Forelimb muscle (tissue), 1 donor: ENCODE measurements at regions not wholly inside any gene's neighbourhood (a gene's known extent, or its start where the extent isn't known, plus 50 kb on each side); places are given as distances from the start of the nearest gene placed in this dataset.
"Not testable (repeated sequence)": the region's sequence is repeated elsewhere in the genome, so short reads cannot be mapped to it uniquely, and the experiment has no call there.

ENCODE experiments used
- DNase-seq: peaks from one replicate; pipeline ENCODE4 v3.0.0-alpha.2; 2013; ENCODE audit warnings: low read depth

DNA sequence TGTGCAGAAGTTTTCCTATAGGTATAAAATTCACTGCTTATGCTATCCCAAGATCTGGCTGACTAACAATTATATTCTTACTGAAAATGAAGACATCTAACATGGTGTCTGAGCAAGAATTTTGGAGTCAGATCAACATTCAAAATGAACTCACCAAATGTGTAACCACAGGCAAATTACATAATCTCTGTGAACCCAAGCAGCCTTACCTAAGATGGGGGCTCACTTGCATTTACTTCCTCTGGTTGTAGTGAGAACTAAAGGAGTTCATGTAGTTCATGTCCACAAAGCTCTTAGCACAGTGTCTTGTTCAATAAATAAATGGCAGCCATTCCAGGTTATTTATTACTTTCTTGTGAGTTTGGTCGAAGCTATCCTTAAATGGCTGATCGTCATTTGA, 163.9 kb upstream of the LCORL start:
- no peak for DNase-seq

DNA sequence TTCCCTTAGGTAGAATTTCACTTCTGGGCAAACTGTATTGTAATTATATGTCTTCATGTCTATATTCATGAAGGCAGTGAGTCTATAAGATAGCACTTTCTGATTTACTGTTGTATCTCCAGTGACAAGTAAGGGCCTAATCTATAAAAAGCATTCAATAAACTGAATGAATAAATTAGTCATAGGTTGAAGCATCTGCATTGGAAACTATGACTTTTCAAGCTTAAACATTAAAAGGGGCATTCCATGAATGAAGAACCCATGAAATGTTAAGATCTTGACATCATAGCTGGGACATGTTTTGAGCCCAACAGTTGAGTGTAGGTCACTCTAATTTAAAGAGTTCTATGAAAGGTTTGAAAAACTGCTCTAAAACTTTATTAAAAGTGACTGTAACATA, 159.3 kb upstream of the LCORL start:
- no peak for DNase-seq

DNA sequence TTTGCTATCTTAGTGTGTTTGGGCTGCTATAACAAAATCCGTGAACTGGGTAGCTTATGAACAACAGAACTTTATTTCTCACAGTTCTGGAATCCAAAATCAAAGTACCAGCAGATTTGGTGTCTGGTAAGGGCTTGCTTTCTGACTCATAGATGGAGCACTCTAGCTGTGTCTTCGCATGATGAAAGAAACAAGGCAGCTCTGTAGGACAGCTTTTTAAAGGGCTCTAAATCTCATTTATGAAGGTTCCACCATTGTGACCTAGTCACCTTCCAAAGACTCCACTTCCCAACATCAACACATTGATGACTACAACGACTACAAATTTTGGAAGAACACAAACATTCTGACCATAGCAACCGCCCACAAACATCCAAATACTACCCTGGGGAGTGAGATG, 158.6 kb upstream of the LCORL start:
- DNase-seq = no peak

DNA sequence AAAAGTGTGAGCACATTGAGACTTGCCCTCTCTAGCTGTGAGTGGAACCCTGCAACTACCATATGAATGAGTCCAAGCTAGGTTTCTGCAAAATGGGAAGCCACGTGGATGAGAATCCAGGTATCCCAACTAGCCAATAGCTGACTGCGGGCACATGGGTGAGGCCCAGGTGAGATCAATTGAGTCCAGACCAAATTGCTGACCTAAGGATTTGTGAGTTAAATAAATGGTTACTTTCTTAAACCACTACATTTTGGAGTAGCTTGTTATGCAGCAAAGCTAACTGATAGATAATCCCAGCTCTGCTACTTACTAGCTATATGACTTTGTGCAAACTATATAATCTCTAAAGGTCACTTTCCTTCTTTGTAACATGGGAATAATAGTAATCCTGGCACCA, 150.3 kb upstream of the LCORL start:
- no peak for DNase-seq

DNA sequence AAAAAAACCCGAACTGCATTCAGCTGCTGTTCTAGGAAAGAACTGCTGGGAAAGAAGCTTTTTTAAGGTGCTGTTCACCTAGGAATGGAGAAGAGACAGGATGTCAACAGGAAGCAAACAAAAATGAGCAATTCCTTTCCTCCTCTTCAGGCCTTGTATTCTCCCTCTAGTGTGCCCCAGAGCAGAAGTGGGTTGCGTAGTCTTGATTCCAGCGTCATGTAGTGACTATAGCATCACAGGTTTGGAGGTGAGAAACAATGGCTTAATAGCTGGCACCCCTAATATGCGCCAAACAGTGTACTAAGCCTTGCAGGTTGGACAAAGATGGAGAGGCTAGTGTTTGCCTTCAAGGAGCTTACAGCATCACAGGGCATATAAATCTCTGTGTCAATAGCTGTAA, 146.3 kb upstream of the LCORL start:
- DNase-seq = no peak

DNA sequence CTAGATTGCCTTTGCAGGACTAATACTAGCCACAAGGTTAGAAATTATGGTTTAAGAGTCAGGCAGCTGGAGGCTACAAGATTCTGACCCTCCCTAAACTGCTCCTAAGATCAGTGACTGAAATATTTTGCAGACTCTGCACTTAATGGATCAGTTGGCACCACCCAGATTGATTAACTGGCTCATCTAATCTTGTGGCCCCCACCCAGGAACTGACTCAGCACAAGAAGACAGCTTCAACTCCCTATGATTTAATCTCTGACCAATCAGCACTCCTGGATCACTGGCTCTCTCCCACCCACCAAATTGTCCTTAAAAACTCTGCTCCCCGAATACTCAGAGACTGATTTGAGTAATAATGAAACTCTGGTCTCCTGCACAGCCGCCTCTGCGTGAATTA, 145.4 kb upstream of the LCORL start:
- no peak for DNase-seq

DNA sequence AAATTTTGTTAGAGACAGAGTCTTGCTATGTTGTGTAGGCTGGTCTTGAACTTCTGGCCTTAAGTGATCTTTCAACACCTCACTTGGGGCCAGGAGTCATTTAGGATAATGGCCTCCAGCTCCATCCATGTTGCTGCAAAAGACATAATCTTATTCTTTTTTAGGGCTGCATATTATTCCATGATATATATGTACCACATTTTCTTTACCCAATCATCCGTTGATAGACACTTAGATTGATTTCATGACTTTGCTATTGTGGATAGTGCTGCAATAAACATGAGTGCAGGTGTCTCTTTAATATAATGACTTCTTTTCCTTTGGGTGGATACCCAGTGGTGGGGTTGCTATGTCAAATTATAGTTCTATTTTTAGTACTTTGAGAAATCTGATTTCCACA, 140.9 kb upstream of the LCORL start:
- no peak for DNase-seq

DNA sequence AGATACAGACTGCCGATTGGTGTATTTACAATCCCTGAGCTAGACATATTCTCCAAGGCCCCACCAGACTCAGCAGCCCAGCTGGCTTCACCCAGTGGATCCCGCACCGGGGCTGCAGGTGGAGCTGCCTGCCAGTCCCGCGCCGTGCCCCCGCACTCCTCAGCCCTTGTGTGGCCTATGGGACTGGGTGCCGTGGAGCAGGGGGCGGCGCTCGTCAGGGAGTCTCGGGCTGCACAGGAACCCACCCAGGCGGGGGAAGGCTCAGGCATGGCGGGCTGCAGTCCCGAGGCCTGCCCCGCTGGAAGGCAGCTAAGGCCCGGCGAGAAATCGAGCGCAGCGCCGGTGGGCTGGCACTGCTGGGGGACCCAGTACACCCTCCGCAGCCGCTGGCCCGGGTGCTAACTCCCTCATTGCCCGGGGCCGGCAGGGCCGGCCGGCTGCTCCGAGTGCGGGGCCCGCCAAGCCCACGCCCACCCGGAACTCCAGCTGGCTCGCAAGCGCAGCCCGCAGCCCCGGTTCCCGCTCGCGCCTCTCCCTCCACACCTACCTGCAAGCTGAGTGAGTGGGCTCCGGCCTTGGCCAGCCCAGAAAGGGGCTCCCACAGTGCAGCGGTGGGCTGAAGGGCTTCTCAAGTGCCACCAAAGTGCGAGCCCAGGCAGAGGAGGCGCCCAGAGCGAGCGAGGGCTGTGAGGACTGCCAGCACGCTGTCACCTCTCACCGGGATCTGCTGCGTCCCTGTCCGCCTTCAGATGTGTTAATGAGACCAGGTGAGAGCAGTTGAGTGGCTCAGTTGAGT, 137.8 kb upstream of the LCORL start:
- DNase-seq = not testable (repeated sequence)

DNA sequence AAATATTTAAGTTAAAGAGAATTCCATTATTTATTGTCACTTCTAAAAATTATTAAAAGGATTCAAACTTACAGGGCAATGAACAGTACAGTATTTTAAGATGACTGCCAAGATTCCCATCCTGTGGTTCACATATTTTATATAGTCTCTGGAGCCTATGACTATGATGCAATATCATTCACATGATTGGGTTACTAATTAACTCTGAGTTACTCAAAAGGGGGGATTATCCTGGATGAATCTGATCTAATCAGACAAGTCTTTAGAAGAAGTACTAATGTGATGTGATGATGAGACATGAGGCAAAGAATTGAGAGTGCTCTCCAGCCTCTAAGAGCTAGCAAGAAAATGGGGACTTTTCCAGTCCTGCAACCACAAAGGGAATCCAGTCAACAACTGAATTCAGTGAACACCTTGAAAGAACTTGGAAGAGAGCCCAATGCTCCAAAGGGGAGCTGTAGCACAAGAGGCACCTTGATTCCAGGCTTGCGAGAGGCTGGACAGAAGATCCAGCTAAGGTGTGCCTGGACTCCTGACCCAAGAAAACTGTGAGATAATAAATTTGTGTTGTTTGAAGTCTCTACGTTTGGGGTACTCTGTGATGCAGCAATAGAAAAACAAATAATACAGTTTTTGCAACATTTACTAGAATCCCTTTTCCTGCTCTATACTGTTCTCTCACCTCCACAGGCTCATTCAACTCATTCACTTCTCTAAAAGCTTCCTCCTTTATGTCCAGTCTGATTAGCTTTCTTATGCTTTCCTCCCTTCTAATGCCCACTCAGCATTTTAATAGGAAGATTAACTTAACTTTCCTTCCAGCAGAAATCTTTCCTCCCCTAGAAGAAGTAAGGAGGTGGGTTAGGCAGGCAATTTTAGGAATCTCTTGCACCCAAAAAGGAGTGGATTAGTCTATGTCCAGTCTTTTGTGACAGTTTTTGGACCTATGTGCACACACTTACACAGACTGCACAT, 133.8 kb upstream of the LCORL start:
- no peak for DNase-seq

DNA sequence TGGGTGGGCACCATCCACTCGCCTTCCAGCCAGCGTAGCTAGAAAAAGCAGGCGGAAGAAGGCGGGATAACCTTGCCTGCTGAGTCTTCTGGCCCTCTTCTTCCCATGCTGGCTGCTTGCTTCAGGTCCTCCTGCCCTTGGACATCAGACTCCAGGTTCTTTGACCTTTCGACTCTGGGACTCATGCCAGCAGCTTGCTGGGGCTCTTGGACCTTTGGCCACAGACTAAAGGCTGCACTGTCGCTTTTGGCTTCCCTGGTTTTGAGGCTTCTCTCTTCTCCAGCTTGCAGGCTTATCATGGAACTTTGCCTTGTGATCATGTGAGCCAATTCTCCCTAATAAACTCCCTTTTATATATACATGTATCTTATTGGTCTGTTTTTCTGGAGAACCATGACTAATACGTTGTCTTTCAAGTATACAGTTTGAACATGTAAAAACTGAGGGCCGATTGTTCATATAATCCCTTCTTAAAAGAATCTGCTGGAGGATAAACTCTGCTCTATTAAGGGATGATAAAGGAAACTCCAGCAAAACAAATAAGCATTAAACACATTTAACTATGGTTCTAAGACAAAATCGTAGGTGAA, 116.6 kb upstream of the LCORL start:
- no peak for DNase-seq

DNA sequence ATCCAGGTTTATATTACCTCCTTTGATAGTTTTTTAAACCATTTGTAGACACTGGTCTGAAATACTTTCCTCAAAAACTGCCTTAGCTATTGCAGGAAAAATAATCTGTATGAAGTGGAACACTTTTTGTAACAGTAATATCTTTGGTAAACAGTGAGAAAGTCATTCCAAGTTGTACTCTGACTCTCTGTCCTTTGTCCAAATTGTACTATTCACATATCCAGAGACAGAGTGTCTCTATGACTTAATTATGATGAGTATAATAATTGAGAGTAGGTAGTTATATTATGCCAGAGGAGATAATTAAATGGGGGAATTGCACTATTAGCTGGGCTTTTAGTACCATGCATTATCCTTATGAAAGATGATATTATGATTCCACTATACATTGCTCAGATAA, 112.6 kb upstream of the LCORL start:
- DNase-seq = no peak

DNA sequence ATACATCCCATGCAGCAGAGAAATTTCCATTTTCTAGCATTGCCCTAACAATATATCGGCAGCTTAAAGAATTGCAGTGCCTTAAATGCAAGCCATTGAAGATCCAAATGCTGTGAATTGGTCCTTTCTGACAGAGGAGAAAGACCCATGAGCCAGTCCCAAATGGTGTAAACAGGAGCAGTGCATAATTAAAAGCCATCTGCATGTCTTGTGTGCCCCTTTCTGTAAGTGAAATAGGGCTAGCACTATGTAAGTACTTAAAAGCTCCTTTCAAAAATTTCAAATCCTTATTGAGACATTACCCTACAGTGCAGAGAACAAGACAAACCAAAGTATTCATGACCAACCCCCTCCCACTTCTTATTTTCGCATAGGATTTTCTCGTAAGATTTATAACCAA, 108.7 kb upstream of the LCORL start:
- DNase-seq = no peak

DNA sequence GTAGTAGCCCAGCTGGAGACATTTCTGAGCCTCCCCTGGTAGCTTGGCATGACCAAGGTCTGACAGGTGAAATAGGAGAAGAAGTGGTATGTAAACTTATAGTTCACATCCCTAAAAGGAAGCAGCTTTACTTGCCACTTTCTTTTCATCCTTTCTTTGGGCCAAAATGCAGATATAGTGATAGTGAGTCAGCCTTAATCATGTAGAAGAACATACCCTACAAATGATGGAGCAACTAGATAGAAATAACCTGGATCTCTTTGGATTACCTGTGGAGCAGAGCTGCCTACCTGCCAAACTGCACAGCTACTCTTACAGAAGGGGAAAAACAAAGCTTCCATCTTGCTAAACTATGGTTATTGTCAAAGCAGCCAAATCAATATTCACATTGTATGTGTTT, 106.7 kb upstream of the LCORL start:
- no peak for DNase-seq

DNA sequence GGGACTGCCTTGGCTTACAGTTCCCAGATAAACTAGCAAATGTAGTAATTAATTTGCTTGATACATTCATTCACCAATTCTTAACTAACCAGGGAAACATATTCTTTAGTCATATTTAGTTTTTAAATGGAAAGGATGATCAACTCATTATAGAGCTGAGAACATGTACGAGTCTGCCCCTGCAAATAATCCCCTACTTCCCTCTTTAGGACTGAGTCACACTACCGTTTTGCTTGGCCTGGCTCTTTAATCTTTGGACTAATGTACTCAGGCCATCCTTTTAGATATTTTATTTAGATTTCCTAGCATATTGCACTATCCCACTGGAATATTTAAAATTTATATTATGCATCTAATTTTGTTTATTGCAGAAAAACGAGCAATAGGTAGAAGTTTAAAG, 105.5 kb upstream of the LCORL start:
- no peak for DNase-seq

DNA sequence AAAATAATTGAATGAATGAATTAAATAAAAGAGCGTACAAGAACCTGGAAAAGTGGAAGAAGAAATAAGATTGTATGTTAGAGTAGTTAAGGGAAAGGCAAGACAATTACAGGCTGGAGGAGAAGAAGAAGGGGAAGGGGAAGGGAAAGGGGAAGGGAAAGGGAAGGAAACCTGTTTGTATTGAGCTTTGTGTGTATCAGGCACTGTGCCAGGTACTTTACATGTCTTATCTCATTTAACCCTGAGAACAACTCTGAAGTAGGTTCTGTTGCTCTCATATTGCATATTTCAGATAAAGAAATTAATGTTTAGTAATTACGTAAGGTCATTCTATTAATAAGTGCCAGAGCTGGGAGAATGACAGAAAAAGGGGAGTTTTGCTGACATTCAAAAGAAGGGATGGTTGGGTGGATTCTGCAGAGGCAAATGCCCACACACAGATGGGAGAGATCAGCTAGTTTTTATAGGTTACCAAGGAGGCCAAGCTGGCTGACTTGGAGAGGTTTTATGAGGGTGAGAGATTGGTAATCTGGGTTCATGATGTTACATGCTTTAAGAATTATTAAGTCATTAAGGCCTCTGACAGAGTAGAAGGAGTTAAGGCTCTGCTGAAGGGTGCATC, 92.3 kb upstream of the LCORL start:
- DNase-seq = no peak

DNA sequence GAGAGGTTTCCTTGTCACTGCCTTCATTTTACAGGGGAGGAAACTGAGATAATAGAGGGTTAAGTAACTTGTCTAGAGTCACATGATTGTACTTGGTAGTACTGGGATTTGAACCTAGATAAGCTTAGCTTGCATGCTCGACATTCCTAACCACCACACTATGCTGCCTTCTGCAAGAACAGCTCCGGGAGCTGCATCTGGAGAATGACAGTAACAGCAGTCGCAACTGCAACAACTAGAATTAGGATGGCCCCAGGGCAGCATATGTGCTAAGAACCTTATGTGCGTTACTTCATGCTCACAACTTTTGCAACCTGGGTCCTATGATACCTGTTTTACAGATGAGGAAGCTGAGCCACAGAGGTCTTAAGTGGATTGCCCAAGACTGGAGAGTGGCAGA, 89.5 kb upstream of the LCORL start:
- no peak for DNase-seq

DNA sequence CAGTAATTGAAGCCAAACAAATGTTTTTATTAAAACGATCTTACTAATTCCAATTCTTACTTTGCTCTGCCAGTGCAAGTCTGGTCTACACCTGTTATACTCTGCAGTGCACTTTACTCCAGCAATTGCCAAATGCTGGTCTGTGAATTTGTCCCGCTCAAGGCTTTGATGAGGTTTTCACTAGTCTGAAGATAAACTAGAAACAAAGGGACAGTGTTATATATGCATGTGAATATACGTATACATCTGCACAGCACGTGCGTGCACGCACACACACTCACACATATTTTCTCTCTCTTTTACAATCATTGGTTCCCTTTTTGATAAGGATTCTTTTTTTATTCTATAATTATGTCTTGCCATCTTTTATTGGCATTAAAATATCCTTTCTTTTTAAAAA, 88.5 kb upstream of the LCORL start:
- DNase-seq = no peak

DNA sequence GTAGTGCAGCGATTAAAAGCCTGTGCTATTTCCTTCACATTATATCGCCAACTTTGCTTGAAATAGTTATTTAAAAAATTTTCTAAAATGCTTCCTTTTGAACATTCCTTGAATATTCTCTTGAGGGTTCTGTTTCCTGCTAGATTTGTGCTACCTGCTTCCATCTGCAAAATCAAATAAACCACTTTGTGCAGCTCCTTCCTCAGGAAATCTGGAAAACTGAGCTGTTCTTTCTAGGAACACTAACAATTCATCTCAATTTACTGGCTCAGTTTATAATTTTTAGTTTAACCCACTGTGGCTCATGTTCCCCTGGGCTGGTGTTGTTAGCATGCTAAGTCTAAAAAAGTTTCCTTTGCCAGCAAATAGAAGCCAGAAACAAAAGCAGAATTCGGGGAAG, 88.1 kb upstream of the LCORL start:
- peak; percentile 4 for DNase-seq

DNA sequence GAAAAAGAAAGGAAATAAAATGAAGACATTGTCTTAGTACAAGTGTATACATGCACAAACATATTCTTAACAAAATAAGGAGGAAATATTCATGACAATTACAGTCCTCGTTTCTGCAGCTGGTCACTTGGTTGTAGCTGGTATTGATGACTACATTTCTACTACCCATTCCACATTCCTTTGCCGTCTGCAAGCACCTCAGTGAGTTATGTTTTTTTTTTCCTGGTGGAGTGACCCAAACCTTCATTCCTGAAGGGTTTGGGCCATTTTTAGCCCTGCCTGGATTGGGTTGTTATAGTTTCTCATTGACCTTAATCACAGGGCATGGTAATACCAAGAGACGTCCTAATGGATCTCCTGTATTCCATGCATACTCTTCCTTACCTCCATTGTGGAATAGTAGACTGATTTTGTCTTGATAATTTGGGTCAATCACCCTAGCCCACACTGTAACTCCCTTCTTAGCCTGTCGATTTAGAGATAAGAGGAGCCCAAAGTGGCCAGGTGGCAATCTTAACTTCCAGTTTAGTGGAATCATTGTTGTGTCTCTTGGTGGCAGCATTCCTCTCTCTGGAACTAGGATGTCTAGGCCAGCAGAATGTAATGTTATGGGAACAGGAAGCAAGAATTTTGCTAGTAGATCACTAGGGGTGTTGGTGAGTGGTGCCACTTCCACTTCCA, 86.4 kb upstream of the LCORL start:
- not testable (repeated sequence) for DNase-seq

DNA sequence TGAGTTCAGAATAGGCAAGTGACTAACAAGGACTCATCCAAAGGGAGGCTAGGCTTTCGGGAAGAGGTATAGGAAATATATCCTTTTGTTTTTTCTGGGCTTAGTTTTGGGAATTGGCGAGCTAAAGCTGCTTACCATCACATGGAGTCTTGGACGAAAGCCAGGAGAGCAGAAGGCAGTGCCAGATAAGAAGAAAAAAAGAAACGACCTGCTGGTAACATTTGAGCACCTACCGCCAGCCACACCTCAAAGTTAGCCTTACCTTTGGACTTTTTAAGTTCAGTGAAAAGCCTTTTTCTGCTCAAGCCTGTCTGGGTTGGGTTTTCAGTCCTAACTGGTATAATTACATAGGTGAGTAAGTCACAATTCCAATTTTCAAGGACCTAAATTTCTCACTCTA, 85.1 kb upstream of the LCORL start:
- DNase-seq = no peak
